Right lobe of liver (tissue), 6 donors: ENCODE measurements at regions not wholly inside any gene's neighbourhood (a gene's known extent, or its start where the extent isn't known, plus 50 kb on each side); places are given as distances from the start of the nearest gene placed in this dataset.

Experiments used
- ATAC-seq, 4 donors: fragments of 200-7000 bp; cut with Tn5 transposase; one replicate each; pipeline ENCODE4 v1.9.1; 2020; ENCODE audit warnings: mild to moderate bottlenecking in 4 of 4, moderate library complexity in 4 of 4
- DNase-seq, 3 donors: peaks; one replicate each; pipeline ENCODE4 v3.0.0-alpha.2; 2020
- H3K27ac ChIP-seq, 3 donors: fragments of 200-600 bp; one replicate each; pipeline ENCODE4 v1.8.0; 2022
- H3K27me3 ChIP-seq, 2 donors: fragments of 200-600 bp; one replicate each; pipeline ENCODE4 v1.8.0; 2022
- H3K36me3 ChIP-seq, 4 donors: fragments of 200-600 bp; sonication (generic) in 1 of 4; one replicate each; pipeline versions ENCODE4 v1.5.1 to v1.8.0; 2017 to 2022; ENCODE audit warnings: control low read depth in 1 of 4
- H3K4me1 ChIP-seq, 4 donors: fragments of 200-600 bp; sonication (generic) in 1 of 4; one replicate each; pipeline versions ENCODE4 v1.5.1 to v1.8.0; 2017 to 2022; ENCODE audit warnings: control low read depth in 1 of 4
- H3K4me3 ChIP-seq, 3 donors: fragments of 200-600 bp; one replicate each; pipeline ENCODE4 v1.8.0; 2022
- H3K9me3 ChIP-seq, 4 donors: fragments of 200-600 bp; sonication (generic) in 1 of 4; one replicate each; pipeline versions ENCODE4 v1.5.1 to v1.8.0; 2017 to 2022; ENCODE audit warnings: control low read depth in 1 of 4
- POLR2A ChIP-seq: fragments of 450-650 bp; IDR thresholded peaks from one replicate; pipeline ENCODE4 v1.6.1; 2017; ENCODE audit warnings: antibody characterized with exemption, mild to moderate bottlenecking
- WGBS: methylation state at CpG from one replicate; pipeline ENCODE4 v1.1.6; 2018; ENCODE audit warnings: low coverage, low lambda C conversion rate; ENCODE audit not compliant: insufficient coverage; ENCODE audit errors: missing lambda C conversion rate; 5-methylcytosine and 5-hydroxymethylcytosine counted together
- intact Hi-C, 2 donors: fragments of 100-400 bp; cut with DNase I; formaldehyde crosslinking; loops; one replicate each; pipeline versions ENCODE4 v1.11.2 to v1.14.1; 2022
- TF ChIP-seq, protein P1 (sequence below), 4 donors: fragments of 200-600 bp in 3 of 4; fragments of 450-650 bp in 1 of 4; IDR thresholded peaks; one replicate each; pipeline versions ENCODE4 v1.5.1 to v1.8.0; 2016 to 2022; ENCODE audit warnings: antibody characterized with exemption in 4 of 4, mild to moderate bottlenecking in 2 of 4
- donor health status: DM: no; HTN: yes; CAD: no.
- donor health status: DM: no; HTN: no; CAD: no.
- donor health status: DM: no; HTN: no; CAD: no.
- donor health status: DM: no; HTN: yes; CAD: no.
- donor health status: DM: no; HTN: yes; CAD: no.

DNA sequence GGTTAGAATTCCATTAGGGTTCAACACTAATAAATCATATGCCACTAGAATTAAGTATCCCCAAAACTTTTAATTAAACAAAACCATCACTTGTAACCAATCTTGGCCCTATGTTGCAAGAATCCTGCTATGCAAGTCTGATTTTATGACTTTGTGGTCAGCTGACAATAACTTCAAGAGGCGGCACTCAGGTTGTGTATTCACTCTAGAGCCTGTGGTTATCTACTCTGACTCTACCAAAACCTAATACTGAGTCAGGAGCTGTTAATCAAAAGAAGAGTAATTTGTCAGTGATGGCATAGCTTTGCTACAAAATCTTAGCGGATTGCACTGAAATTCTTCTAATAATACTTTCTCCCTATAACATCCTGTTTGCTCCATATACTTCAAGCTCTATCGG, 253.7 kb downstream of the AASDHPPT start:
- Histone ChIP-seq H3K9me3 (no peaks in the 10 kb centered on the region), H3K27ac (no peak overlapping the region), H3K27me3 (no peaks in the 10 kb centered on the region), H3K4me1 (no peaks in the 10 kb centered on the region), H3K36me3 (no peaks in the 10 kb centered on the region), H3K4me3 (no peak overlapping the region)
- intact Hi-C loops: no loop called here
- WGBS: 81% methylated on average over 2 of the region's 3 CpGs
- no peak for DNase-seq
- TF ChIP-seq, protein P1, sequence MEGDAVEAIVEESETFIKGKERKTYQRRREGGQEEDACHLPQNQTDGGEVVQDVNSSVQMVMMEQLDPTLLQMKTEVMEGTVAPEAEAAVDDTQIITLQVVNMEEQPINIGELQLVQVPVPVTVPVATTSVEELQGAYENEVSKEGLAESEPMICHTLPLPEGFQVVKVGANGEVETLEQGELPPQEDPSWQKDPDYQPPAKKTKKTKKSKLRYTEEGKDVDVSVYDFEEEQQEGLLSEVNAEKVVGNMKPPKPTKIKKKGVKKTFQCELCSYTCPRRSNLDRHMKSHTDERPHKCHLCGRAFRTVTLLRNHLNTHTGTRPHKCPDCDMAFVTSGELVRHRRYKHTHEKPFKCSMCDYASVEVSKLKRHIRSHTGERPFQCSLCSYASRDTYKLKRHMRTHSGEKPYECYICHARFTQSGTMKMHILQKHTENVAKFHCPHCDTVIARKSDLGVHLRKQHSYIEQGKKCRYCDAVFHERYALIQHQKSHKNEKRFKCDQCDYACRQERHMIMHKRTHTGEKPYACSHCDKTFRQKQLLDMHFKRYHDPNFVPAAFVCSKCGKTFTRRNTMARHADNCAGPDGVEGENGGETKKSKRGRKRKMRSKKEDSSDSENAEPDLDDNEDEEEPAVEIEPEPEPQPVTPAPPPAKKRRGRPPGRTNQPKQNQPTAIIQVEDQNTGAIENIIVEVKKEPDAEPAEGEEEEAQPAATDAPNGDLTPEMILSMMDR (IDR thresholded peaks at IDR 0.05): no peak
- ATAC-seq: no peak

DNA sequence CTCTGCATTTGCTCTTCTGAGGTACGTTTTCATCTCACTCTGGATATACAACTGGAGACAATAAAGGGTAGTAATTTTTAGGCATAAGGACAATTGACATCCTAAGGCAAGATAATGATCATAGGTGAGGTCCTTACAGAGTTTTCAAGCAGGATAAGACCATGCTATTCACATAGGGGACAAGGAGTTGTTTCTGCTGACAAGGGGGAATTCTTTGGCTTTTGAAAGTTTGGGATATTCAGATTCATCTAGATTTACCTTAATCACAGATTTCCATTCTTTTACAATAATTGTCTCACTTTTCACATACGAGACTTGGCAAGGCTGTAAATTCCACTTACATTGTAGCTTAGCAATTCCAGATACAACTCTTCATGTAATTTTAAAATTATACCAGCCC, 256.2 kb downstream of the AASDHPPT start:
- intact Hi-C loops: no loop called here
- DNase-seq (no peak), ATAC-seq (no peak)
- no peaks in the 10 kb centered on the region for H3K36me3 ChIP-seq
- no peak for TF ChIP-seq POLR2A
- TF ChIP-seq, protein P1 (IDR thresholded peaks at IDR 0.05): no peak
- no peak overlapping the region for H3K27ac ChIP-seq
- H3K9me3 ChIP-seq: no peaks in the 10 kb centered on the region
- 51% methylated on average over 2 of the region's 2 CpGs for WGBS
- H3K27me3 ChIP-seq: no peaks in the 10 kb centered on the region
- H3K4me1 ChIP-seq: no peaks in the 10 kb centered on the region
- no peak overlapping the region for H3K4me3 ChIP-seq

DNA sequence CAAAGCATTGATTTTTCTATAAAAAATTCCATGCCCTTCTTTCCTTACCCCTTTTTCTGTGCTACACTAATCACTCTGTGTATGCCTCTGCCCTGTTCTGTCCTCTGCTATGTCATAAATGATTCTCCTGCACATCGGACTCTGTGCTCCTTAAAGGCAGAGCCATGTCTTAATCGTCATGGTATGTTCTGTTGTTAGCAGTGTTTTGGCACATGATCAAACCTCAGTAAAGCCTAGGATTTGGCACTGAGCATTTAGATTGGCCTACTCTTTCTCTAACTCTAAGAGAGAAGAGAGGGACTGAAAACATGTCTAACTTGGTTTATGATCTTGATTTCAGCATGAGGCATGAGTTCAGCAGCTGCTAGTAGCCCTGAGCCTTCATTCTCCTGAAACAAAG, 266.9 kb downstream of the AASDHPPT start:
- no peak for TF ChIP-seq POLR2A
- TF ChIP-seq, protein P1 (IDR thresholded peaks at IDR 0.05): no peak
- Histone ChIP-seq H3K27ac (no peak overlapping the region), H3K9me3 (no peaks in the 10 kb centered on the region), H3K4me3 (no peak overlapping the region), H3K27me3 (no peaks in the 10 kb centered on the region), H3K4me1 (no peaks in the 10 kb centered on the region), H3K36me3 (no peaks in the 10 kb centered on the region)
- WGBS: 50% methylated on average over 2 of the region's 2 CpGs
- ATAC-seq: no peak
- intact Hi-C loops: no loop called here
- no peak for DNase-seq

DNA sequence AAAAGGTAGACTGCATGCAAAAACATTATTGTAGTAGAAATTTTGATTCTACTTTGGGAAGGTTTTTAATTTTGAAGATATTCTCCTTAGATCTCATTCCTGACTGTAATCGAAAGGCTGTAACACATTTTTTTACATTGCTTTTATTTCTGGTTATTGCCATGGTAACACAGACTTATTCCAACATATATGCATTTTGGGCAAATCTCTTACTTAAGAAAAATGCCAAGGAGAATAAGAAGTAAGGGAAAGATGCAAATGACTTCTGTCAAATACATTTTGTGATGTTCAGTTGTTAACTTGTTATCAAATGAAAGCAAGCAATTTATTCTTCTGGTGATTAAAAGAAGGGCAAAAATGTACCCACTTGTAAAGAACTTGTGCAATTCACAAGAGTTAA, 267.5 kb downstream of the AASDHPPT start:
- no peak overlapping the region for H3K27ac ChIP-seq
- no peak for ATAC-seq
- no peak for TF ChIP-seq POLR2A
- TF ChIP-seq, protein P1 (IDR thresholded peaks at IDR 0.05): no peak
- no peaks in the 10 kb centered on the region for H3K9me3 ChIP-seq
- intact Hi-C loops: no loop called here
- 38% methylated on average over 1 of the region's 1 CpG for WGBS
- no peaks in the 10 kb centered on the region for H3K36me3 ChIP-seq
- H3K27me3 ChIP-seq: no peaks in the 10 kb centered on the region
- no peaks in the 10 kb centered on the region for H3K4me1 ChIP-seq
- no peak overlapping the region for H3K4me3 ChIP-seq
- no peak for DNase-seq

DNA sequence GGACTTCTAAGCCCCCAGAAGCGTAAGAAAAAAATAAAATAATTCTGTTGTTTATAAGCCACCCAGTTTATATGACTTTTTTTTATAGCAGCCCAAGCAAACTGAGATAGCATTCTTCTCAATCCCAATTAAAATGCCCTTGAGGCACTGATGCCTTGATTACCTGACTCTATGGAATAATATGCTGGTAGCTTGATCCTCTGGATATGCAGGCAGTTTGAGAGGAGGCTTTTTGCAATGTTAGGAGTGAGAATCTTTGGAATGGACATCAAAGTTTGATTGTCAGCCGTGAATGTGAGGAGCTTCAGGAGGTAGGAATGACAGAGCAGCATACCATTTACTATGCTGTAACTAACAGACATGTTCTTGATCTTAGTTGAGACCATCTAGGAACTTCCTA, 275.6 kb downstream of the AASDHPPT start:
- Histone ChIP-seq H3K4me3 (no peak overlapping the region), H3K36me3 (no peaks in the 10 kb centered on the region), H3K9me3 (no peaks in the 10 kb centered on the region), H3K4me1 (no peaks in the 10 kb centered on the region), H3K27me3 (no peaks in the 10 kb centered on the region), H3K27ac (no peak overlapping the region)
- no peak for DNase-seq
- TF ChIP-seq, protein P1 (IDR thresholded peaks at IDR 0.05): no peak
- no peak for TF ChIP-seq POLR2A
- ATAC-seq: no peak
- intact Hi-C loops: no loop called here
- WGBS: 50% methylated on average over 2 of the region's 2 CpGs
